GM18499 (cell line): ENCODE measurements at regions not wholly inside any gene's neighbourhood (a gene's known extent, or its start where the extent isn't known, plus 50 kb on each side); places are given as distances from the start of the nearest gene placed in this dataset.
"Not testable (repeated sequence)": the region's sequence is repeated elsewhere in the genome, so short reads cannot be mapped to it uniquely, and the experiment has no call there.

Experiments
- ATAC-seq: cut with Tn5 transposase; IDR thresholded peaks from one replicate; pipeline ENCODE4 v1.9.1; 2021; ENCODE audit warnings: moderate number of reproducible peaks; ENCODE audit not compliant: insufficient read depth, unreplicated experiment

DNA sequence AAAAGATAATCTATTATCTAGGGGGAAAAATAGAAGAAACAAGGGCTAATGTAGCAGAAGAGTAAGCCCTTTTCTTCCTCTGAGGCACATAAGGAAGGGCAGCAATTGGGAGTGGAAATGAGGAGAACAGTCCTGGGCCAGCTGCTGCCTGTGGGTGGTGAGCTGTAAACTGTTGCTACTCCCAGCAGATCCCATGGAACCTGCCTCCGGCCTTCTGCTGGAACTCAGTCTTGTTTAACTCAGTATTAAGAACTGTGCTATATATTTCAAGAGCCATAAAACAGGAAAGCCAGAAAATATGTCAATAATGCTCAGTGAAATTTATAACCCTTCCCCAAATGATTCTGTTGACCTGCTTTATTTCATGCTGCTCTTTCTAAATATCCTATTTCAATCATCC is 464.2 kb downstream of the COL12A1 start:
- ATAC-seq = no peak

DNA sequence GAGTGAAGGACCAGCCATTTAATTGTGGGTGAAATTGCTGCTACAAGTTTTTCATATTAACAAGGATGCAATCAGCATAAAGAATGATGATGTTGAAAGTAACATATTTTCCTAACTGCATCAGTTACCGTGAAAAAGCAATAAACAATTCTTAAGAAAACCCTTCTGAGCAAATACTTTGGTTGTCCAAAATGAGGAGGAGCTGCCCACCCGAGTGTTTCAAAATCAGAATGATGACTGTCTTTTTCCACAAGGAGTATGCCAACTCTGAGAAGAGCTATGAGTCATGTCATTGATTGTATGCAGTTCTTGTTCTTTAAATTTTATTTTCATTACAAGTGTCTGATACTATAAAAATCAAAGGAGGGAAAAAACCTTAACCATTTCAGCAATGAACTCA is 470.5 kb downstream of the COL12A1 start:
- no peak for ATAC-seq

GRCh38 chr6:74734901-74735300 is 471.0 kb downstream of the COL12A1 start:
- no peak for ATAC-seq

DNA sequence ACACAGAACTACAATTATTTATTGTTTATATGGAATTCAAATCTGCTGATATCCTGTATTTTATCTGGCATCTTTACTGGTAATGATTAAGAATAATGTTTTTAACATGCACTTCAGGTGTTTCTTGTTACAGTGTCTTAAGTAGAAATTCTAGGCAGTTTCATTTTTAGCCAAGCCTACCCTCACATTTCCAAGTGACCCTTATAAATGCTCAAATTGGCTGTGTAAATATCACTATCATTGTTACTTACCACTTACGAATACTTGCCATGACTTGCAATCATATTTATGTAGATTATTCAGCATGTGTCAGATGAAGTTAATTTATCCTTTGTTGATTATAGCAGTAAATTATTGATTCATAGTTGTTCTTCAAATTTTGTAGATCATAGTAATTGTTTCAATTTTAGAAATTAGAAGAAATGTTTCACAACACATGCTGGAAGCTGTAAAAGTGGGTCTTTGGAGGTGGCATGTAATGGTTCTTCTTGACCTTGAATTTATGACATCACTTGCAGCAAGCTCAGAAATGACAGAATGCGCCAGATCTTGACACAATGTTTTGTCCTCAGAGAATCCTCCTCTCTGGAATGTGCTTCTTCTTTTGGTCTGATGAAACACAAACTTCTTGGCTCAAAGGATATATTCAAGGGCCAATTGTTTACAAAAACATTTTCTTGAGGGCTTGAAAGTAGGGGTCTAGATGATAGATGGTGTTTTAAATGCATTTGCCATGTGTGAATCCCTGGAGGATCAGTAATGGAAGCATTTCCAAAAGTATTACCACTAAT is 471.8 kb downstream of the COL12A1 start:
- ATAC-seq = no peak

GRCh38 chr6:74731931-74732330 is 473.9 kb downstream of the COL12A1 start:
- no peak for ATAC-seq

- ATAC-seq = no peak
Measured at GRCh38 chr6:74731204-74731603, 474.6 kb downstream of the COL12A1 start.

- ATAC-seq = no peak
Measured at GRCh38 chr6:74720923-74721322, 484.9 kb downstream of the COL12A1 start.

DNA sequence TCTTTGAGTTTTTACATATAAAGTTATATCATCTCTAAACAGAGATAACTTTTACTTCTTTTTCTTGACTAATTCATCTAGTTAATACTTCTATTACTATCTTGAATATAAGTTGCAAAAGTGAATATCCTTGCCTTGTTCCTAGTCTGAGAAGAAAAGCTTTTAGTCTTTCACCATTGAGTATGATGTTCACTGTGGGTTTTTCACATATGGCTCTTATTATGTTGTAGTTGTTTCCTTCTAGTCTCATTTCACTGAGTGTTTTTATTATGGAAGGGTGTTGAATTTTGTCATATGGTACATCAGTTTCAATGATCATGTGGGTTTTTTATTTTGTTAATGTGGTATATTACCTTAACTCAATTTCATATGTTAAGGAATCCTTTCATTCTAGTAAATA is 488.3 kb downstream of the COL12A1 start:
- ATAC-seq = no peak

DNA sequence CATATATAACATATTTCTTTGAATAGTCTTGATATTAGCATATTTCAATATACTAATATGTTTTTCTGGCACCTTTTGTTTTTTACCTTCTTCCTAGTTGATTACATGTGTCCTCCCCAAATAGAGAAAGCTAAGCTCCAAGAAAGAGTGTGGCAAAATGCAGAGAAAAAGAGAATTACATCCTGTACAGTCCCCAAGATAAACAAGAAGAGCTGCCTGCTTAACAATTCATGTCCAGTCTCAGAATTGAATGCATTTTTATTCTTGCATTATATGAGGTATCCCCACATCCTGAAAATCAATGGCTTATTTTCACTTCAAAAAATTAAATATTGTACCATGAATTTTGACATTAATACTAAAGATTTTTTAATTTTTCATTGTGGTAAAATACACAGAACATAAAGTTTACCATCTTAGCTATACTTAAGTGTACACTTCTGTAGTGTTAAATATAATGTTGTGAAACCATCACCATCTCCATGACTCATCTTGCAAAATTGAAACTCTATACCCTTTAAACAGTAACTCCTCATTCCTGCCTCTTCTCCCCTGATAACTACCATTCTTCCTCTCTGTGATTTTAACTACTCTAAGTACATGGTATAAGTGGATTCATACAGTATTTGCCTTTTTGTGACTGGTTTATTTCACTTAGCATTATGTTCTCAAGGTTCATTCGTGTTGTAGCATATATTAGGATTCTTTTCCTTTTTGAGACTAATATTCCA is 490.3 kb downstream of the COL12A1 start:
- ATAC-seq = no peak

- no peak for ATAC-seq
Measured at GRCh38 chr6:74713941-74714340, 491.9 kb downstream of the COL12A1 start.

DNA sequence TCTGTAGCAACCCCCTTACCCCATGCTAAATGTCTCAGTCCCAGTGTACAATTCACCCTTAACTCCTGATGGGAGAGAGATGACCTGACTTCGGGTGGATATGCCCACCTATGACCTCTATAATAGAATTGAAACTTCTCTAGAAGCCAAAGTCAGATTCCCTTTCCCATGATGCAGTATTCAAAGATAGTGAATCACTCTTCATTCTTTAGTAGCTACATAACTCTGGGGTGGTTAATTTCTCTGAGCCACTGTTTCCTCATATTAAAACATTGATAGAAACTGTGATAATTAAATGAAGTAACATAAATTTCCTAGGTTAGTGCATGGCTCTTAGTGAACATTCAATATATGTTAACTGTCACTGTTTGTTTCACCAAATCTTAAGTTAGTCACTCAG is 500.4 kb downstream of the COL12A1 start:
- ATAC-seq = no peak

DNA sequence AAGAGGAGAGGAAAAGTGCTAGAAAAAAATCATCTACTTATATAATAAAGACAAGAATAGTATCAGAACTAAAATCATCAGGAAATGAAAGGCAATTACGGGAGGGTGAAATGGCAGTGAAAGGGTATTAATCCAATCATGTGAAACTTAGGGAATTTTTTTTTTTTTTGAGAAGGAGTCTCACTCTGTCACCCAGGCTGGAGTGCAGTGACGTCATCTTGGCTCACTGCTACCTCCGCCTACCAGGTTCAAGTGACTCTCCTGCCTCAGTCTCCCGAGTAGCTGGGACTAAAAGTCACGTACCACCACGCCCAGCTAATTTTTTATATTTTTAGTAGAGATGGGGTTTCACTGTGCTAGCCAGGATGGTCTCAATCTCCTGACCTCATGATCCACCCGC is 501.3 kb downstream of the COL12A1 start:
- ATAC-seq = not testable (repeated sequence)

DNA sequence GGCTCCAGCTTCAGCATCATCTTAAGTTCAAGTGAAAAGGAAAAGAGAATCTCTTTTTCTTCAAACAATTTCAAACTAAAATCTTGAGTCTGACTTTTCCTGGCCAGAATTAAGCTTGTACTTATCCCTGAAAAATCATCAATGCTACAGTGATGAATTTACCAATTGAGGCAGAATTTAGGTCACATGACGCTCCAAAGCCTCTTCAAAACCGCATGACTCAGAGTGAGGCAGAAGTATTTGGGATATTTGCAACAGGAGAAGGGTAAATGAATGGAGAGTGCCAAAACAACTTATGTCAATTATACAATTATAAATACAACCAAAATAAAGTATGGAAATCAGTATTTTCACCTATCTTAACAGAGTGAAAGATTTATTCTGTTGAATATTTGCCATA is 515.5 kb downstream of the COL12A1 start:
- ATAC-seq = no peak

DNA sequence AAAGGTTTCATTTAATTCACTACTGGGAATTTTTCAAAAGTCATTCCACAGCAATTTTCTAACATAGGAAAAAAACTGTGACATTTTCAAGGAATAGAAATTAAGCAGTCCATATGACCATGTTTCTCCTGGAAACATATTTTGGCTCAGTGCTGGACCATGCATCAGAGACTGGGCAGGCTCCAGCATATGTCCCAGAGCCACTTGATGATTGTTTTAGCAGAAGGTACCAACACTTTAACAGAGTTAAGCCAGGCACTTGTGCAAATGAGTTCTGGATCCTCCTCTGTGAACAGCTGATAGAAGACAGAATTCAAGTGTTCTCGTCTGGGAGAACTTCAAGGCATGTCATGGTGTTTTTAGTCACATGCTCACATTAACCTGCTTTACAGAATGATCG is 516.3 kb downstream of the COL12A1 start:
- no peak for ATAC-seq

DNA sequence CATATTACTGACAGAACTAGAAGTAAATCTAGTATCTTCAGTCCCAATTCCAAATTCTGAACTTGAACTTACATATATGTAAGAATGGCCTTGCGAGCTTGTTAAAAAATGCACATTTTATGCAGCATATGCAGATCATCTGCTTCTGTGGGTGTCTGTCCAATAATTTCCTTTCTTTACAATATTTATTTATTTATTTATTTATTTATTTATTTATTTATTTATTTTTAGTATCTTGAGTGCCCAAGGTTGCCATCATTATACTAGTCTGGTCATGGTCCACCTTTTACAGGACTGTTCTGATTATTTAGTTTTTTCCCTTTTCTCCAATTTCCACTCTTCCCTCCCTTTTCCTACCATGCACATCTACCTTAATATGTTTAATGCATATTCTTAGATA is 528.4 kb downstream of the COL12A1 start:
- ATAC-seq = no peak

DNA sequence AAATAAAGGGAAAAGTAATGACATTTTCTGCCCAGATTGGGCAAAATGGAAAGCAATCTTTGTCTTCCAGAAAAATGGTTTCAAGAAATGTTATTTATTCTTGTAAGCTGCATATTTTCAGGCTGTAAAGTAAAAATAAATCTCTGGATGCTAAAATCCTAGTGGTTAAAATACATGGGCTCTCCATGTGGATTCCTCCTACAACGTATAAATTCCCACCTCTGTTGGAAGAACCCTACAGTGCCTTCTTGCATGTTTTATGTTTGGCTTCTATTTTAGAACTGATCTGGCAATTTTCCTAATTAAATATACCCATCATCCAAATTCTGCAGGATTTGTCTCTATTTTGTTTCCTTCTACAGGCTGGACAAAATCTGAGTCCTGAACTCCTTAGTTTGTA is 528.9 kb downstream of the COL12A1 start:
- ATAC-seq = no peak

DNA sequence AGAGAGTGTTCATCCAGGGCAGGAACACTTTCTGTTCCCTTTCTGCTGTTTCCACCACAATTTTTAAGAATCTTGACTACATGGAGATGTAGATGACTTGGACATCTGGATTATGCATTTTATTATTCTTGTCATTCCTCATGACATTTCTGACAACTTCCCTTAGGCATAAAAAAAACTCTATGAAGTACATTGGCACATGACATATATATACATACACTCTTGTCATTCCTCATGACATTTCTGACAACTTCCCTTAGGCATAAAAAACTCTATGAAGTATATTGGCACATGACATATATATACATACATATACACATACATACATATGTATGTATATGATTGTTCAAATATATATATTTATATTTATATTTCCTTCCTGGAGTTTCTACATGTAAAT is 531.5 kb downstream of the COL12A1 start:
- ATAC-seq = no peak

- ATAC-seq = no peak
Measured at GRCh38 chr6:74671558-74672025, 534.3 kb downstream of the COL12A1 start.

- ATAC-seq = no peak
Measured at GRCh38 chr6:74658391-74658790, 547.5 kb downstream of the COL12A1 start.

GRCh38 chr6:74657931-74658330 is 547.9 kb downstream of the COL12A1 start:
- no peak for ATAC-seq

DNA sequence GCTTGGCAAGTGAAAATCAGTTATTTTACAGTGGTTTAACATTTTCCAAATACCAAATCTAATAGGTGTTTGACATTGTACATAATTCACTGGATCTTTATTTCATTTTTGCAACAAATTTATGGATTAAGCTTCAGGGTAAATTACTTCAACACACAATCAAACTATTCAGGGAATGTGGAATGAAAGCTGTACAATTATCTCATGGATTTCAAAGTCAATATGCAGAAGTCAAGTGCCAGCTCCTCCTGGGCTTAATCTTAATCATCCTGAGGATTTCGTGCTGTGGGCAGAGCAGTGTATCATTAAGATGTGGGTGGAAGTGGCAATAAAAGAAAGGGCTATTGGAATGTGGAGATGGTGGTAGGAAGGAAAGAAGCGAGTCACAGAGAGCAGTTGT is 548.8 kb downstream of the COL12A1 start:
- no peak for ATAC-seq

GRCh38 chr6:74656453-74656852 is 549.4 kb downstream of the COL12A1 start:
- no peak for ATAC-seq
